ENCODE measurements at regions not wholly inside any gene's neighbourhood (a gene's known extent, or its start where the extent isn't known, plus 50 kb on each side); places are given as distances from the start of the nearest gene placed in this dataset.

DNA sequence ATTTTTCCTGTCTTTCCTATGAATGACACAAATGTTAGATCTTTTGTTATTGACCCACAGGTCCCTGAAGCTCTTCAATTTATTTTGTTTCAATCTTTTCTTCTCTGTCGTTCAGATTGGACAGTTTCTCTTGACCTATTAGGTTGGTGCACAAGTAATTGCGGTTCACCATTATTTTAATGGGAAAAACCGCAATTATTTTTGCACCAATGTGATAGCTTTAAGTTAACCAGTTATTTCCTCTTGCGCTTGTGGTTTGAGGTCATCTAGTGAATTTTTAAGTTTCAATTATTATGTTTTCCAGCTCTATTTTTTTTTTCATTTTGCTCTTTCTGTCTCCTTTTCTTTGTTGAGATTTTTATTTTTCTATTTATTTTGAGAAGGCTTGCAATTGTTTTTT is 399.2 kb downstream of the INHBA start:
- H2BK120ac ChIP-seq (ENCODE audit: low read depth, low read length, poor library complexity, severe bottlenecking): no peak overlapping the region
- H3K56ac ChIP-seq (ENCODE audit: insufficient read length, low read depth, low read length): no peak overlapping the region
- H4K8ac ChIP-seq (replicated peaks; ENCODE audit: insufficient read length, low read depth, low read length): no peak overlapping the region
- H3K27ac ChIP-seq (ENCODE audit: insufficient read length, low read depth, low read length): no peak overlapping the region
- H3K18ac ChIP-seq (ENCODE audit: insufficient read length, low read depth, low read length): no peak overlapping the region
- H2BK20ac ChIP-seq (ENCODE audit: low read depth, low read length, poor library complexity, severe bottlenecking): no peak overlapping the region
- no peaks in the 10 kb centered on the region for H3K27me3 Mint-ChIP-seq (ENCODE audit: low read depth)
- H2BK12ac ChIP-seq (ENCODE audit: insufficient read length, low read depth, low read length): no peak overlapping the region
- H3K27me3 ChIP-seq (ENCODE audit: insufficient read depth, low read length): no peaks in the 10 kb centered on the region
- no peak overlapping the region for H3K4me2 ChIP-seq (ENCODE audit: insufficient read depth, insufficient read length, low read length)
- no peak overlapping the region for H4K5ac ChIP-seq (ENCODE audit: insufficient read length, low read depth, low read length)
- no peak overlapping the region for H2AK5ac ChIP-seq (ENCODE audit: insufficient read length, low read length)
- H2BK5ac ChIP-seq (ENCODE audit: insufficient read length, low read length): no peak overlapping the region
- no peaks in the 10 kb centered on the region for H3K9me3 Mint-ChIP-seq
- H2AFZ ChIP-seq (ENCODE audit: low read length): no peak overlapping the region
- no peaks in the 10 kb centered on the region for H3K36me3 Mint-ChIP-seq (ENCODE audit: insufficient read depth in 1 of 3, low read depth in 3 of 3)
- H3T11ph ChIP-seq (ENCODE audit: low read length): no peak overlapping the region
- H3K4ac ChIP-seq (ENCODE audit: low read depth, low read length): no peak overlapping the region
- H3K23ac ChIP-seq (ENCODE audit: insufficient read length, low read depth, low read length): no peak overlapping the region
- WGBS (ENCODE audit: extremely low coverage, insufficient read length, low lambda C conversion rate): no CpG with 5 or more reads among the region's 4 CpGs
- H2BK15ac ChIP-seq (ENCODE audit: low read depth, low read length): no peak overlapping the region
- no peaks in the 10 kb centered on the region for H3K4me1 ChIP-seq (ENCODE audit: insufficient read depth, low read length)
- H4K91ac ChIP-seq (ENCODE audit: insufficient read length, low read depth, low read length): no peak overlapping the region
- no peaks in the 10 kb centered on the region for H3K9me3 ChIP-seq (ENCODE audit: control insufficient read depth, low read depth, low read length)
- H3K4me3 Mint-ChIP-seq: no peak overlapping the region
- H3K4me1 Mint-ChIP-seq: no peaks in the 10 kb centered on the region
- H3K79me2 ChIP-seq (ENCODE audit: insufficient read depth, low read length): no peaks in the 10 kb centered on the region
- no peaks in the 10 kb centered on the region for H3K79me1 ChIP-seq (ENCODE audit: insufficient read depth, low read depth, low read length, poor library complexity, severe bottlenecking)
- H3K14ac ChIP-seq (ENCODE audit: insufficient read depth, low read length): no peak overlapping the region
- H3K27ac Mint-ChIP-seq: no peak overlapping the region
- TF ChIP-seq, protein P1, sequence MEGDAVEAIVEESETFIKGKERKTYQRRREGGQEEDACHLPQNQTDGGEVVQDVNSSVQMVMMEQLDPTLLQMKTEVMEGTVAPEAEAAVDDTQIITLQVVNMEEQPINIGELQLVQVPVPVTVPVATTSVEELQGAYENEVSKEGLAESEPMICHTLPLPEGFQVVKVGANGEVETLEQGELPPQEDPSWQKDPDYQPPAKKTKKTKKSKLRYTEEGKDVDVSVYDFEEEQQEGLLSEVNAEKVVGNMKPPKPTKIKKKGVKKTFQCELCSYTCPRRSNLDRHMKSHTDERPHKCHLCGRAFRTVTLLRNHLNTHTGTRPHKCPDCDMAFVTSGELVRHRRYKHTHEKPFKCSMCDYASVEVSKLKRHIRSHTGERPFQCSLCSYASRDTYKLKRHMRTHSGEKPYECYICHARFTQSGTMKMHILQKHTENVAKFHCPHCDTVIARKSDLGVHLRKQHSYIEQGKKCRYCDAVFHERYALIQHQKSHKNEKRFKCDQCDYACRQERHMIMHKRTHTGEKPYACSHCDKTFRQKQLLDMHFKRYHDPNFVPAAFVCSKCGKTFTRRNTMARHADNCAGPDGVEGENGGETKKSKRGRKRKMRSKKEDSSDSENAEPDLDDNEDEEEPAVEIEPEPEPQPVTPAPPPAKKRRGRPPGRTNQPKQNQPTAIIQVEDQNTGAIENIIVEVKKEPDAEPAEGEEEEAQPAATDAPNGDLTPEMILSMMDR (conservative IDR thresholded peaks at IDR 0.05): no peak
- H3K9ac ChIP-seq (ENCODE audit: extremely low read depth, insufficient read length, low read length): no peak overlapping the region
- H4K20me1 ChIP-seq (ENCODE audit: control insufficient read depth, insufficient read depth, insufficient read length): no peaks in the 10 kb centered on the region
- DNase-seq: no peak
- H3K23me2 ChIP-seq (ENCODE audit: insufficient read length, low read depth, low read length, poor library complexity, severe bottlenecking): no peaks in the 10 kb centered on the region

Data from H9 (cell line).